ENCODE measurements at regions not wholly inside any gene's neighbourhood (a gene's known extent, or its start where the extent isn't known, plus 50 kb on each side); places are given as distances from the start of the nearest gene placed in this dataset.

DNA sequence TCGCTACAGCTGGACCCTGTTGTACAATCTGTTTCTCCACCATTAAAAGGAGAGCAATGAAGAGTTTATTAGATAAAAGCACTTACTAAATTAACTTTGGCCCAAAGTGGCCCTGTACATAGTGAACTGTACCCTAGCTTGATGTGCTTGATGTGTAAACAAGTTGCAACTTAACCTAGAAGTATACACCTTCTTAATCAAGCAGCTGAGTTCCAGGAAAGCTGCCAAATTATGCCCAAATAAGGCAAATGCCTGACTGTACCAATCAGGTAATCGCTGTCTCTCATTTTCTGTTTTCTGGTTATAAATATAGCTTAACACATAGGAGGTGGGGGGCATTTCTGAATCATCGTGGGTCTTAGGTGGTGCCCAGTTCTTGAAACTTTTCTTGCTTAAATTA lies 704.8 kb upstream of the CBLB start (continued):
- TF ChIP-seq, protein P1, sequence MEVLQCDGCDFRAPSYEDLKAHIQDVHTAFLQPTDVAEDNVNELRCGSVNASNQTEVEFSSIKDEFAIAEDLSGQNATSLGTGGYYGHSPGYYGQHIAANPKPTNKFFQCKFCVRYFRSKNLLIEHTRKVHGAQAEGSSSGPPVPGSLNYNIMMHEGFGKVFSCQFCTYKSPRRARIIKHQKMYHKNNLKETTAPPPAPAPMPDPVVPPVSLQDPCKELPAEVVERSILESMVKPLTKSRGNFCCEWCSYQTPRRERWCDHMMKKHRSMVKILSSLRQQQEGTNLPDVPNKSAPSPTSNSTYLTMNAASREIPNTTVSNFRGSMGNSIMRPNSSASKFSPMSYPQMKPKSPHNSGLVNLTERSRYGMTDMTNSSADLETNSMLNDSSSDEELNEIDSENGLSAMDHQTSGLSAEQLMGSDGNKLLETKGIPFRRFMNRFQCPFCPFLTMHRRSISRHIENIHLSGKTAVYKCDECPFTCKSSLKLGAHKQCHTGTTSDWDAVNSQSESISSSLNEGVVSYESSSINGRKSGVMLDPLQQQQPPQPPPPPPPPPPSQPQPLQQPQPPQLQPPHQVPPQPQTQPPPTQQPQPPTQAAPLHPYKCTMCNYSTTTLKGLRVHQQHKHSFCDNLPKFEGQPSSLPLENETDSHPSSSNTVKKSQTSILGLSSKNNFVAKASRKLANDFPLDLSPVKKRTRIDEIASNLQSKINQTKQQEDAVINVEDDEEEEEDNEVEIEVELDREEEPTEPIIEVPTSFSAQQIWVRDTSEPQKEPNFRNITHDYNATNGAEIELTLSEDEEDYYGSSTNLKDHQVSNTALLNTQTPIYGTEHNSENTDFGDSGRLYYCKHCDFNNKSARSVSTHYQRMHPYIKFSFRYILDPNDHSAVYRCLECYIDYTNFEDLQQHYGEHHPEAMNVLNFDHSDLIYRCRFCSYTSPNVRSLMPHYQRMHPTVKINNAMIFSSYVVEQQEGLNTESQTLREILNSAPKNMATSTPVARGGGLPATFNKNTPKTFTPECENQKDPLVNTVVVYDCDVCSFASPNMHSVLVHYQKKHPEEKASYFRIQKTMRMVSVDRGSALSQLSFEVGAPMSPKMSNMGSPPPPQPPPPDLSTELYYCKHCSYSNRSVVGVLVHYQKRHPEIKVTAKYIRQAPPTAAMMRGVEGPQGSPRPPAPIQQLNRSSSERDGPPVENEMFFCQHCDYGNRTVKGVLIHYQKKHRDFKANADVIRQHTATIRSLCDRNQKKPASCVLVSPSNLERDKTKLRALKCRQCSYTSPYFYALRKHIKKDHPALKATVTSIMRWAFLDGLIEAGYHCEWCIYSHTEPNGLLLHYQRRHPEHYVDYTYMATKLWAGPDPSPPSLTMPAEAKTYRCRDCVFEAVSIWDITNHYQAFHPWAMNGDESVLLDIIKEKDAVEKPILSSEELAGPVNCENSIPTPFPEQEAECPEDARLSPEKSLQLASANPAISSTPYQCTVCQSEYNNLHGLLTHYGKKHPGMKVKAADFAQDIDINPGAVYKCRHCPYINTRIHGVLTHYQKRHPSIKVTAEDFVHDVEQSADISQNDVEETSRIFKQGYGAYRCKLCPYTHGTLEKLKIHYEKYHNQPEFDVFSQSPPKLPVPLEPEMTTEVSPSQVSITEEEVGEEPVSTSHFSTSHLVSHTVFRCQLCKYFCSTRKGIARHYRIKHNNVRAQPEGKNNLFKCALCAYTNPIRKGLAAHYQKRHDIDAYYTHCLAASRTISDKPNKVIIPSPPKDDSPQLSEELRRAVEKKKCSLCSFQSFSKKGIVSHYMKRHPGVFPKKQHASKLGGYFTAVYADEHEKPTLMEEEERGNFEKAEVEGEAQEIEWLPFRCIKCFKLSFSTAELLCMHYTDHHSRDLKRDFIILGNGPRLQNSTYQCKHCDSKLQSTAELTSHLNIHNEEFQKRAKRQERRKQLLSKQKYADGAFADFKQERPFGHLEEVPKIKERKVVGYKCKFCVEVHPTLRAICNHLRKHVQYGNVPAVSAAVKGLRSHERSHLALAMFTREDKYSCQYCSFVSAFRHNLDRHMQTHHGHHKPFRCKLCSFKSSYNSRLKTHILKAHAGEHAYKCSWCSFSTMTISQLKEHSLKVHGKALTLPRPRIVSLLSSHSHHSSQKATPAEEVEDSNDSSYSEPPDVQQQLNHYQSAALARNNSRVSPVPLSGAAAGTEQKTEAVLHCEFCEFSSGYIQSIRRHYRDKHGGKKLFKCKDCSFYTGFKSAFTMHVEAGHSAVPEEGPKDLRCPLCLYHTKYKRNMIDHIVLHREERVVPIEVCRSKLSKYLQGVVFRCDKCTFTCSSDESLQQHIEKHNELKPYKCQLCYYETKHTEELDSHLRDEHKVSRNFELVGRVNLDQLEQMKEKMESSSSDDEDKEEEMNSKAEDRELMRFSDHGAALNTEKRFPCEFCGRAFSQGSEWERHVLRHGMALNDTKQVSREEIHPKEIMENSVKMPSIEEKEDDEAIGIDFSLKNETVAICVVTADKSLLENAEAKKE (CRISPR knock-in tag; IDR thresholded peaks at IDR 0.05) = no peak
- TF ChIP-seq ZNF331 (CRISPR knock-in tag; IDR thresholded peaks at IDR 0.05; ENCODE audit: low read depth) (no peak), CREB1 (CRISPR knock-in tag; IDR thresholded peaks at IDR 0.05; ENCODE audit: low read depth) (no peak), EZH2 (IDR thresholded peaks at IDR 0.05; ENCODE audit: low read depth, unreplicated experiment) (no peak), STAT1 (IDR thresholded peaks at IDR 0.05; ENCODE audit: unreplicated experiment) (no peak), NANOG (IDR thresholded peaks at IDR 0.05; ENCODE audit: borderline replicate concordance) (no peak), EZH2phosphoT487 (IDR thresholded peaks at IDR 0.05; ENCODE audit: unreplicated experiment) (no peak)
- TF ChIP-seq, protein P2, sequence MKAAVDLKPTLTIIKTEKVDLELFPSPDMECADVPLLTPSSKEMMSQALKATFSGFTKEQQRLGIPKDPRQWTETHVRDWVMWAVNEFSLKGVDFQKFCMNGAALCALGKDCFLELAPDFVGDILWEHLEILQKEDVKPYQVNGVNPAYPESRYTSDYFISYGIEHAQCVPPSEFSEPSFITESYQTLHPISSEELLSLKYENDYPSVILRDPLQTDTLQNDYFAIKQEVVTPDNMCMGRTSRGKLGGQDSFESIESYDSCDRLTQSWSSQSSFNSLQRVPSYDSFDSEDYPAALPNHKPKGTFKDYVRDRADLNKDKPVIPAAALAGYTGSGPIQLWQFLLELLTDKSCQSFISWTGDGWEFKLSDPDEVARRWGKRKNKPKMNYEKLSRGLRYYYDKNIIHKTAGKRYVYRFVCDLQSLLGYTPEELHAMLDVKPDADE (IDR thresholded peaks at IDR 0.05) = no peak
- TF ChIP-seq, protein P3, sequence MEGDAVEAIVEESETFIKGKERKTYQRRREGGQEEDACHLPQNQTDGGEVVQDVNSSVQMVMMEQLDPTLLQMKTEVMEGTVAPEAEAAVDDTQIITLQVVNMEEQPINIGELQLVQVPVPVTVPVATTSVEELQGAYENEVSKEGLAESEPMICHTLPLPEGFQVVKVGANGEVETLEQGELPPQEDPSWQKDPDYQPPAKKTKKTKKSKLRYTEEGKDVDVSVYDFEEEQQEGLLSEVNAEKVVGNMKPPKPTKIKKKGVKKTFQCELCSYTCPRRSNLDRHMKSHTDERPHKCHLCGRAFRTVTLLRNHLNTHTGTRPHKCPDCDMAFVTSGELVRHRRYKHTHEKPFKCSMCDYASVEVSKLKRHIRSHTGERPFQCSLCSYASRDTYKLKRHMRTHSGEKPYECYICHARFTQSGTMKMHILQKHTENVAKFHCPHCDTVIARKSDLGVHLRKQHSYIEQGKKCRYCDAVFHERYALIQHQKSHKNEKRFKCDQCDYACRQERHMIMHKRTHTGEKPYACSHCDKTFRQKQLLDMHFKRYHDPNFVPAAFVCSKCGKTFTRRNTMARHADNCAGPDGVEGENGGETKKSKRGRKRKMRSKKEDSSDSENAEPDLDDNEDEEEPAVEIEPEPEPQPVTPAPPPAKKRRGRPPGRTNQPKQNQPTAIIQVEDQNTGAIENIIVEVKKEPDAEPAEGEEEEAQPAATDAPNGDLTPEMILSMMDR (conservative IDR thresholded peaks at IDR 0.05; ENCODE audit: low read depth in 2 of 2) = no peak

Measured in GM23338 (cell line).